Heart right ventricle (tissue), 16 donors: ENCODE measurements at regions not wholly inside any gene's neighbourhood (a gene's known extent, or its start where the extent isn't known, plus 50 kb on each side); places are given as distances from the start of the nearest gene placed in this dataset.
A peak's percentile ranks its signal among the peaks of the same experiment; 100 is the strongest.

Source experiments
- ATAC-seq, 8 donors: fragments of 200-7000 bp; cut with Tn5 transposase; one replicate each; pipeline ENCODE4 v1.9.1; 2020; ENCODE audit warnings: mild to moderate bottlenecking in 8 of 8, moderate library complexity in 8 of 8, moderate number of reproducible peaks in 1 of 8
- DNase-seq, 2 donors: peaks; one replicate each; pipeline ENCODE4 v3.0.0-alpha.2; 2020
- H3K27ac ChIP-seq, 10 donors: fragments of 200-600 bp; sonication (generic) in 2 of 10; one replicate each; pipeline versions ENCODE4 v1.5.0 to v1.8.0; 2020 to 2022; ENCODE audit warnings: mild to moderate bottlenecking in 3 of 10
- H3K27me3 ChIP-seq, 7 donors: fragments of 200-600 bp; one replicate each; pipeline ENCODE4 v1.8.0; 2021 to 2022; ENCODE audit warnings: mild to moderate bottlenecking in 2 of 7
- H3K36me3 ChIP-seq, 9 donors: fragments of 200-600 bp; sonication (generic) in 1 of 9; one replicate each; pipeline versions ENCODE4 v1.5.0 to v1.8.0; 2020 to 2022; ENCODE audit warnings: mild to moderate bottlenecking in 2 of 9
- H3K4me1 ChIP-seq, 9 donors: fragments of 200-600 bp; sonication (generic) in 1 of 9; one replicate each; pipeline versions ENCODE4 v1.5.0 to v1.8.0; 2020 to 2022; ENCODE audit warnings: mild to moderate bottlenecking in 4 of 9
- H3K4me3 ChIP-seq, 10 donors: fragments of 200-600 bp; sonication (generic) in 2 of 10; one replicate each; pipeline versions ENCODE4 v1.5.0 to v1.8.0; 2020 to 2022; ENCODE audit warnings: mild to moderate bottlenecking in 7 of 10, moderate library complexity in 2 of 10
- H3K9me3 ChIP-seq, 11 donors: fragments of 200-600 bp in 10 of 11; sonication (generic) in 2 of 11; one replicate each; pipeline versions ENCODE4 v1.5.0 to v1.8.0; 2013 to 2022; ENCODE audit warnings: mild to moderate bottlenecking in 2 of 11, control low read depth in 1 of 11, moderate library complexity in 1 of 11
- CTCF ChIP-seq, 9 donors: fragments of 200-600 bp; sonication (generic) in 2 of 9; IDR thresholded peaks; one replicate each; pipeline versions ENCODE4 v1.5.0 to v1.8.0; 2021 to 2022; ENCODE audit warnings: antibody characterized with exemption in 9 of 9, mild to moderate bottlenecking in 5 of 9, moderate library complexity in 1 of 9
- WGBS, 2 donors: extraction: QIAGEN DNeasy Blood & Tissue Kit; methylation state at CpG; one replicate each; pipeline ENCODE4 v1.1.7; 2013; ENCODE audit warnings: inconsistent platforms in 1 of 2; 5-methylcytosine and 5-hydroxymethylcytosine counted together
- intact Hi-C, 10 donors: fragments of 100-400 bp; cut with DNase I; formaldehyde crosslinking; loops; one replicate each; pipeline versions ENCODE4 v1.11.1 to v1.14.2; 2022
- donor health status: Arrhythmogenic right ventricular cardiomyopathy.
- donor health status: ischemic (EF 13 %, LVEDD 7.1; RV severe dilation, severe dysfunction).
- donor health status: healthy with polysubstance abuse.
- donor health status: DM: no; HTN: yes; CAD: no.
- donor health status: DM: no; HTN: no; CAD: no.
- donor health status: ischemic (EF 25% LVEDD 6.9; RV normal size, moderate dysfunction).
- donor health status: ischemic (EF 25% LVEDD 5.7; RV mildly dilated, moderate dysfunction).
- donor health status: healthy.
- donor health status: DM: yes; HTN: yes; CAD: no.
- donor health status: Ischemic cardiomyopathy.
- donor health status: ischemic (EF 35%, LVEDD 5.7; RV mildly dilated, moderate dysfunction).
- donor health status: nonischemic (EF 11% LVEDD 7.7; RV severe dilation, severe dysfunction).
- donor health status: DM: yes; HTN: yes; CAD: no.
- donor health status: PGD.
- donor health status: ischemic (EF 29% LVEDD 5.4; RV normal size, mild dysfunction).
- donor health status: nonischemic (EF 23%, LVEDD 6.1; RV moderate dilation, normal function).

- 91 to 94% methylated on average over 6 of the region's 6 CpGs for WGBS, 2 donors
- intact Hi-C loops: no loop called here
- DNase-seq (no peak), ATAC-seq (no peak)
- no peak for TF ChIP-seq CTCF (IDR thresholded peaks at IDR 0.05)
- Histone ChIP-seq H3K27me3 (no peaks in the 10 kb centered on the region), H3K9me3 (no peaks in the 10 kb centered on the region), H3K36me3 (no peaks in the 10 kb centered on the region), H3K4me1 (peaks cover 0 to 21% (median 8%) of the 10 kb centered on the region in 9 donors), H3K4me3 (no peak overlapping the region), H3K27ac (no peak overlapping the region)
Observed at GRCh38 chr2:64906853-64907536, 82.2 kb upstream of the SLC1A4 start.

- no peaks in the 10 kb centered on the region for H3K36me3 ChIP-seq
- H3K27ac ChIP-seq: no peak overlapping the region
- ATAC-seq (no peak), DNase-seq (no peak)
- intact Hi-C loops: no loop called here
- TF ChIP-seq CTCF (IDR thresholded peaks at IDR 0.05): no peak
- WGBS, 2 donors: 94 to 99% methylated on average over 2 of the region's 2 CpGs
- no peaks in the 10 kb centered on the region for H3K9me3 ChIP-seq
- no peak overlapping the region for H3K4me3 ChIP-seq
- H3K27me3 ChIP-seq: no peaks in the 10 kb centered on the region
- H3K4me1 ChIP-seq: peaks cover 0 to 21% (median 8%) of the 10 kb centered on the region in 9 donors
Observed at GRCh38 chr2:64908406-64908805, 80.8 kb upstream of the SLC1A4 start.

- no peak for ATAC-seq
- Histone ChIP-seq H3K36me3 (no peaks in the 10 kb centered on the region), H3K4me3 (no peak overlapping the region), H3K27ac (no peak overlapping the region), H3K4me1 (peaks cover 0 to 12% (median under 1%) of the 10 kb centered on the region in 9 donors), H3K27me3 (no peaks in the 10 kb centered on the region), H3K9me3 (no peaks in the 10 kb centered on the region)
- TF ChIP-seq CTCF (IDR thresholded peaks at IDR 0.05): no peak
- intact Hi-C loops: loop anchor here in 7 of 10 donors (5.0 to 10.0 kb wide), 4 partner anchors 264 to 664 kb away; no protein-coding TSS in a partner anchor
- WGBS, 2 donors: 92 to 97% methylated on average over 4 of the region's 4 CpGs
- no peak for DNase-seq
Observed at GRCh38 chr2:64910523-64910922, 78.7 kb upstream of the SLC1A4 start.

GRCh38 chr2:64910972-64911433, 78.2 kb upstream of the SLC1A4 start:
- TF ChIP-seq CTCF (IDR thresholded peaks at IDR 0.05): no peak
- H3K4me1 ChIP-seq: peaks cover 0 to 12% (median 0%) of the 10 kb centered on the region in 9 donors
- no peak overlapping the region for H3K4me3 ChIP-seq
- no peaks in the 10 kb centered on the region for H3K36me3 ChIP-seq
- 18 to 29% methylated on average over 1 of the region's 1 CpG for WGBS, 2 donors
- no peaks in the 10 kb centered on the region for H3K9me3 ChIP-seq
- ATAC-seq (peak in 1 of 8 donors; percentile 21), DNase-seq (no peak)
- no peaks in the 10 kb centered on the region for H3K27me3 ChIP-seq
- intact Hi-C loops: loop anchor here in 7 of 10 donors (5.0 to 10.0 kb wide), 4 partner anchors 264 to 664 kb away; no protein-coding TSS in a partner anchor
- H3K27ac ChIP-seq: no peak overlapping the region
